HG02884 (cell line): ENCODE measurements at regions not wholly inside any gene's neighbourhood (a gene's known extent, or its start where the extent isn't known, plus 50 kb on each side); places are given as distances from the start of the nearest gene placed in this dataset.

Source experiments
- ATAC-seq: cut with Tn5 transposase; IDR thresholded peaks from one replicate; pipeline ENCODE4 v1.9.1; 2021; ENCODE audit warnings: mild to moderate bottlenecking, moderate library complexity; ENCODE audit not compliant: unreplicated experiment

DNA sequence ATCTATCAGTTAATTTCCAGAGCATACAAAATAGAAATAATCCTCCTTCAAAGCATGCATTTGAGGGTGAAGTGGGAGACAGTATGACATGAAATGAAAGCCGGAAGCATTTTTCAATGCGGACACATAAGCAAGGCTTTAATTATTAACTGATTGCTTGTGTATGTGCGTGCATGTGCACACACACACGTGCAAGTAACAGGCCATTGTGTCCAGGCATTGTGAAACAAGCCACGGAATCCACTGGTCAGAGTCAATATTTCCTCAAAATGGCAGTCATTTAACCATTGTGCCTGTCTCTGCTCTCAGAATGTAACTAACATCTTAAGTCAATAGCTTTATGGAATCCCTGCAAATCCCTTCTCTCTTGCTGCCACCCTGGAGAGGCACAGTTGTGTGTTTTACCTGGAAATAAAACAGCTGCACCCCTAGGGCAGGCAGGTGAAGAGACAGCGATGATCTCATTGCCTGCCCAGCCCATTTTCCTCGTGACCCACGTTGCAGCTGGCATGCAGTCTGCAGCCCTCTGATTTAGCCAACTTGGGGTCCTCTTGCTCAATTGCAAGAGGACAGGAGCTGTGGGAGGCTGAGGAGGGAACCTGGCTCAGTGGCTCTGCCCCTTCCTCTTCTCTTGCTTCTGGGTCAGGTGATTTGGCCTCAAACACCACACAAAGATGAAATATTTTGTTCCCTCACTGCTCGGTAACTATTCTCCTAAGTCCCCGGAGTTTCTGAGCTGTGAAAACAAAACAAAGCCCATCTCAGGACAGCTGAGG, 500.9 kb upstream of the ZMIZ1 start:
- no peak for ATAC-seq

DNA sequence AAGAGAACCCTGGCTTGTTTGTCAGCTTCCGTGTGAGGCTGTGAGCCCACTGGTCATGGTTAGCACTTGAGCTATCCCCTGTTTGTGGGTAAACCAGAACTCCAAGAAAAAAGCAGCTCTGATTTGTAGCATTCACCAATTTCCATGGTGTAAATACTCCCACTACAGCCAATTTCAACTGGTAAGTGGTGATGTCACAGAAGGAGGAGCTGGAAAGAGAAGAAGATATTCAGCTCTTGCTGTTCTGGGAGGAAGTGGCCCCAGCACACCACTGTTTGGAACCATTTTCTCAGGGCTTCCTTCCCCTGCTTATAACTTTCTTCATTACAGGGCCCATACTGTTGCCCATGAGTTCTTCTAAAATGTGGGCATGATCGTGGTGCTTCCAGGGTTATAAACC, 500.1 kb upstream of the ZMIZ1 start:
- no peak for ATAC-seq

DNA sequence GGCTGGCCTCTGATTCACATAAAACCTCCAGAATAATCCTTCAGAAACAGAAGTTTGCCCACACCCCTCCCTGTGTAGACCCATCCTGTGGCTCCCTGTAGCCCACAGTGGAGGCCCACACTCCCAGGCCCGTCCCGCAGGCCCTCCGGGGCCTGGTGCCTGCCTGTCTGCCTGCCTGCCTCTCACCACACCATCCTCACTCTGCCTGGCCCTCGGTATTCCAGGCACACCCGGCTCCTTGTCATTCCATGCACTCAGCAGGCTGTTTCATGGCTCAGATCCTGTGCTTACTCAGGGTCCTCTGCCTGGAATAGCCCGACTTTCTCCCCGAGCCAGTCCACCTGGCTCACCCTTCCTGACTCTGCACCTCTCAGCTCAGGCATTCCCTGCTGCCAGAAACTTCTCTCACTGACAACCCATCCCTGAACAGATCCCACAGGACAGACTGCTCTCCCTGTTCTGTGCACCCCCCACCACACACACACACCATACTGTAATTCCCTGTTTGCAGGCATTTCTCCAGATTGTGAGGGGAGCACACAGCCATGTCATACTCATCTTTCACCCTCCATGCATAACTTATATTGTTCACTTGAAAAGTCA, 498.0 kb upstream of the ZMIZ1 start:
- no peak for ATAC-seq

DNA sequence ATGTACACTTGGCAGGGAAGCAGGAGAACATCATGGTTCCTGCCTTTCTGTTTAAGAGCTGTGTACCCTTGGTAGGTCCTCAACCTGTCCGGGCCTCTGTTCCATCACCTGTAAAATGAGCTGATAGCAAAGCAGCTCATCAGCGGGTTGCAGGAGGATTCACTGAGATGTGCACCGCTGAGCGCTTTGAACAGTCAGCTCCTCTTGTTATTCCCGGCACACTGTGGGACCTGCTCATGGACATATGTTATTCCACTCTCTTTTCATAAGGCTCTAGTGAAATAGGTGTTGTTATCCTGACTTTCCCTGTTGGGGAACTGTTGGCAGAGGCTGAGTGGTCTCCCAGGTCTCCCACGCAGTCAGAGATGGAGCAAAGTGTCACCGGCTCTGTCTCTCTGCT, 497.5 kb upstream of the ZMIZ1 start:
- no peak for ATAC-seq

DNA sequence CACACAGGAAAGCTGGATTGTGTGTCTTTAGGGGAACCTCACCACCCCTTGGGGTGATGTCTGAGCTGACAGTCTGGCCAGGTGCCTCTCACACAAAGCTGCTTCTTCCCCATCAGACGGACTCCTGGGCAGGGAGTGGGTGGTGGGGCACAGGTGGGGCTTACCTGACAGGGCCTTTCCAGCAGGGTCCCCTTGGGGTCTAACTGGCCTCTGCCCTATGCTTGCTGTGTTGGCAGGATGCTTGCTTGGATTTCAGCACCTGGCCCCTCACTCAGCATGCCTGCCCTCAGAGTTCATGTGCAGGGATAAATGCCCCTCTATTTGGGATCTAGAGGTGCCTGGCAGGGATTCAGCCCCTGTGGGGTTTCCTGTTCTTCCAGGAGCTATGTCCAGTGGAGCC, 496.9 kb upstream of the ZMIZ1 start:
- no peak for ATAC-seq

DNA sequence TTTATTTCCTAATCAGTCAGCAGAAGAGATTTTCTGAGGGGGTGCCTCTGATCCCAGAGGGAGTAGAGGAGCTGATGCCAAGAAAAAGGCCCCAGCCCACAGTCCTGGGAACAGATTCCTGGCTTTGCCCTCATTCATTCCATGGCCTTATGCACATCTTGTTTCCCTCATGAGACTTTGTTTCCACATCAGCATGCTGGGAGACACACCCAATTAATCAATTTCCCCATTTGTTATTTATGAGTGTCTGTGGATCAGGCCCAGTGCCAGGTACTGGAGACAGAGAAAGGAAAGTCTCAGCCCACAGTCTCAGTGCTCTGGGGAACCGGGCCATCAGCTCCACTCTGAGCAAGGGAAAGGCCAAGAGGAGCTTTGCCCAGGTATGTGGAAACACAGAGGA, 496.2 kb upstream of the ZMIZ1 start:
- no peak for ATAC-seq

DNA sequence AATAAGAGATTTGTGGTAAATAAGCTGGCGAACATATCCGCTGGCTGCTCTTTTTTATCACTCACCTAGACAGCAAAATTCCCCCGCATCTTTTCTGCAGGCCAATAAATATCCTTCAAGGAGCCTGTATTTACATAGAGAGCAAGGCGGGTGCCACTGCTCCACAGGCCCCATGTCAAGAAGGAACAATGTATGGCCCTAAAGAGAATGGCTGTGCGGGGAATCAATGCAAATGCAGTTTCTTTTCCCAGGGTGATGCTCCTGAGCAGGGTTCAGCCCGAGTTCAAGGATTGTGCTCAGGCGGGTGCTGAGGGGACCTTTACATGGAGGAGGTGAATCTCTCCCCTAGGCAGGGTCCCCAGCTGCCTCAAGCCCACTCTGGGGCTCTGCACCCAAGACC, 494.2 kb upstream of the ZMIZ1 start:
- ATAC-seq = no peak

DNA sequence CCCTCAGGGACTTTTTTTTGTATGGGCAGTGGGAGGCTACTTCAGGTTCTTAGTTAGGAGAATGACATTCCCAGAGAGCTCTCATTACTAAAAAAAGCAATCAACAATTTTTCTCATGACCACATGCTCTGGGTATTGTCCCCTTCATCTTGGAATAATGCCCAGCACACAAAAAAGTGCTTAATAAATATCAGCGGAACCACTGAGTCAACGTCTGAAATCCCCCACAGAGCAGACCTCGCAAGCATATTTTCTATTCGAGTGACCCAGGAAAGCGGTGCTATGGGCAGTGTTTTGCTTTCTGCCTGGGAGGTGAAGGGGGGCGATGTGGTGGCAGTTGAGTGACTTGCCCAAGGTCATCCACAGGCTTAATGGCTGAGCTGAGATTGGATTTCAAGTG, 493.4 kb upstream of the ZMIZ1 start:
- no peak for ATAC-seq

DNA sequence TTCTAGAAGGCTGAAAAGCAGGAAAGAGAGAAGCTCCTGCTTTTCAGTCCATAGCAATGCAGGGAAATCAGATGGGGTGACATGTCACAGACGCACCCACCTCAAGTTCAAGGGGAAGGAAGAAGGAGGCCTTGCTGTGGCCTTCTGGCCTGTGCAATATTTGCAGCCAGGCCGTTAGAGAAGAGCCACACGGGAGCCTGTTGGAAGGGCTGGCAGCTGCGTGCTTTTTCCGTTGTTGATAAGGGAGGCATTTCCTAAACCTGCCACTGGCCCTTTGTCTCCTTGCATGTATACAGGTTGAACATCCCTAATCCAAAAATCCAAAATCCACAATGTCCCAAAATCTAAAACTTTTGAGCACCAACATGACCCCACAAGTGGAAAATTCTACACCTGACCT, 492.5 kb upstream of the ZMIZ1 start:
- ATAC-seq = no peak

DNA sequence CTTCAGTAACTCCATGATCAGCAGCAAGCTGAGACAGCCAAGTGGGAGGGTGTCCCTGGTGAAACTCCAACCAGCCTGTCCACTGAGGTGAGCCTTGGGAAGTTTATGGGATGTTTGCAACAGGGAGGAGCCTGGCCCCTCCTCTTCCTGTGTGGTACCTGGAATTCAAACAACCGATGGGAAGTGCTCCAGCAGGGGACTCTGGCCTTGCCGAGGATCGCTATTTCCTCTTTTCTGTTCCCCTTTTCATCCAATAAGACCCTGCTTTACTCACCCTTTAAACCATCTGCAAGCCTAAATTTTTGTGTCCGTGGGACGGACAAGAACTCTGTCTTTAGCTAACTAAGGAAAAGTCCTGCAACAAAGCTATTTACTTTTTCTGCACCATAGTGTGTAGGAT, 491.1 kb upstream of the ZMIZ1 start:
- ATAC-seq = no peak

DNA sequence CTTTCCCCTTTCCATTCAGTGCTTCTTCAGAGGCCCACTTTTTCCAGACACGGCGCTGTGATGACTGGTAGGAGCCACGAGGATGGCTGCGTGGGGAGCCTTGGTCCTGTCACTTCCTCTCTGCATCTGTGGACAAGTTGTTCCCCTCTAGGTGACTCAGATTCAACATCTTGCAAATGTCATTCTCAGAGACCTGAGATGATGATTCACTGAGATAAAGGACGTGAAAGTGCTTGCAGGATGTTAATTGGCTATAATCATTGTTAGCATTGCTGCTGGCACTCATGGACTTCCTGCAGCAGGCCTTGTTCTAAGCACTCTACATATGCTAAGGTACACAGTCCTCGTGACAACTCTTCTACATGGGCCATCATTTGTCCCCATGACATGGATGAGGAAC, 489.8 kb upstream of the ZMIZ1 start:
- no peak for ATAC-seq

DNA sequence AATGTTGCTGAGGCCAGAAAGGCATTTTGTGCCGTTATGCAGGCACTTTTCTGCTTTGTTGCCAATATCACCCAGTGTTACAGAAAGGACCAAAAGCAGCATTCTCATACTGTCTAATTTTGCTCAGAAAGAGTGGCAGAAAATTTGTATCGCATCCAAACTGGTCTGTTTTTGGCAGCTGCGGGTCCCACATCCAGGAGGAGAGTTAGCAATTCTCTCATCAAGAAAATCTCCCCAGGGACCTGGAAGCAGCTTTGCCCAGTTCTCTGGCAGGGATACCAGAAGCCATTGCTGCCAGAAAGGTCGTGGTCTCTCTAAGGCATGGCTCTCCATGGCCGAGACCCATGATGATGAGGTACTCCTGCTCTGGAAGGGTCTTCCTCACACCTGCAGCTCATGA, 489.2 kb upstream of the ZMIZ1 start:
- ATAC-seq = no peak

DNA sequence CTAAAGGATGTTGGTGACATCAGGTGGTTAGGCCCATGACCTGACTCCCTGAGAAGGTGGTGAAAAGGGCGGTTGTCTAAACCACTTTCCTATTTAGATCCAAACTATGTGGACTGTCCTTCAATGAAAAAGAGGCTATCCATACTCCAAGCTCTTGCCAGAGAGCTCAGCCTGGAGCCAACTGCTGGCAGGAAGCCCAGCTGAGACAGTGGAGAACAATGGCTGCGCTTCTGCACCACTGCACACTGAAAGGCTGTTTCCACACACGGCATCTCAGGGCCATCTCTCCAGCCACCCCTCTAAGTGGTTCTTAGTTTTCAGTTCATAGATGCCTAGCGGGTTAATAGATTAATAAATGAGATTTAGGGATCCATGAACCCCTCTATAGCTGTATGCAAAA, 488.8 kb upstream of the ZMIZ1 start:
- no peak for ATAC-seq

DNA sequence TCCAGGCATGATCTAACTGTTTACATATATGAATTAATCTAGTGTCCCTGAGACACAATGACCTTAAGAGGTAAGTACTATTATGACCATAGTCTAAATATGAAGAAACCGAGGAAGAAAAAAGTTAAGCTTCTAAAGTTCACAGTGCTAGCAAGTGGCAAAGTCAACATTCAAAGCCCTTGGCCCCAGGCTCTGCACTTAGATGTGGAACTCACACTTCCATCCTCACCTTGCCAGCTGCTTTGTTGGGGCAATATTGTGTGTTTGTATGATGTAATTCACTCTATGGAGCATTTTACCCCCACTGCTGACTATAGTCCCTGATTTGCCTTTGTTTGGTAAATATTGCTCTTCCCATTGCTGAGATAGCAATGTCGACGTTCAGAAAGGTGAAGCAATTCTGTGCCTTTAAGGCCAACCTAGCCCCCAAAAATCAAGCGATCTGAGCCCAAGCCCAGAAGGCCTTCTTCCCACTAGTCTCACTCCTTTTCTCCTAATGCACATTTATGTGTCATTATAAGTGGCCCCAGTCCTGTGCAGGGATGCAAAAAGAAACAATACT, 487.6 kb upstream of the ZMIZ1 start:
- ATAC-seq = no peak

DNA sequence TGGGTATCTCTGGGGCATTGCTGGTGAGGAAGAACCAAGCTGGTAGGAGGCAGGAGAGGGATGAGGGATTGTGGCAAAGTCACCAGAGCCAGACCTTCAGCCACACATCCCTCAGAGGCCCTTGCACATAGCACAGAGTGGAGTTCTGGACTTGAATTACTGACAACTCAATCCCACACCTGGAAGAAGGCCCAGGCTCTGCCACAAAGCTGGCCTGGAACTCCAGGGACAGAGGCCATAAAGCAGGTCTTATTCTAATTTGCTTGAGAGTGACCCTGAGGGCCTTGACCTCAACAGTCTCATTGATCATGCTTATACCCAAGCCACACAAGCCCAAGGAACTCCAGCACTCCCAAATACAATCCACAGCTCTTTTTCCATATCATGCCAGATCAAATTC, 486.2 kb upstream of the ZMIZ1 start:
- ATAC-seq = no peak

DNA sequence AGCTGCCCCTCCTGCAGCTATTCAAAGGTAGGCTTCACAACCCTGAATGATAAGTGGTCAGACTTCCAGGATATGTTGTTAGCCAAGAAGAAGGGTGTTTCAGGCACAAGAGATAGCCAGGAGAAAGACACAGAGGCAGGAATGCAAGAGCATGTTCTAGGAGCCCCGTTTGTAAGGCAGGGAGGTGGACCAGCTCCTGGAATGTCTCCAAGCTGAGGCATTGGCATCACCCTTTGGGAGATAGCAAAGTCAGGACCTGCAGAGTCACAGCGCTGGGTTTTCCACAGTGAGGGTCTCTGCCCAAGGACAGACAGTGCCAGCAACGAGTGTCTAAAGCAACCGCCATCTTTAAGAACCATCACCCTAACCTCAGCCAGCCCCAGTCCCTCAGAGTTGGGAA, 484.5 kb upstream of the ZMIZ1 start:
- ATAC-seq = no peak

DNA sequence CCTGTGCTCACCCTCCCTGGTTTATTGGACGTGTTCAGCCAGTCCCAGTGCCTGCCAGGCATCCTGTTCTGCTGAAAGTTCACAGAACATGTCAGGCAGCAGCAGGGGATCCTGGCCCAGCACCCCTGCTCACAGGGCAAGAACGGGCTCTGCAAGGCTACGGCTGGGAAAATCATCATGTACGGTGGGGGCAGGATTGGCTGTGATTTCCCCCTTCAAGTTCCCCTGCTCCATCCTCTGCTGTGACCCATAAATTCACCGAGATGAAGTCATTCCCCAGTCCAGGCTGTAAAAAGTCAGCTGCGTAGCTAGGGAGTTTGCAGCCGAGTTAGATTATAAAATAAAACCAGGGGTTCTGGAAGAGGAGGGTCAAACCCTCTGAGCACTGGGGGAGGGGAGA, 484.1 kb upstream of the ZMIZ1 start:
- ATAC-seq = no peak

DNA sequence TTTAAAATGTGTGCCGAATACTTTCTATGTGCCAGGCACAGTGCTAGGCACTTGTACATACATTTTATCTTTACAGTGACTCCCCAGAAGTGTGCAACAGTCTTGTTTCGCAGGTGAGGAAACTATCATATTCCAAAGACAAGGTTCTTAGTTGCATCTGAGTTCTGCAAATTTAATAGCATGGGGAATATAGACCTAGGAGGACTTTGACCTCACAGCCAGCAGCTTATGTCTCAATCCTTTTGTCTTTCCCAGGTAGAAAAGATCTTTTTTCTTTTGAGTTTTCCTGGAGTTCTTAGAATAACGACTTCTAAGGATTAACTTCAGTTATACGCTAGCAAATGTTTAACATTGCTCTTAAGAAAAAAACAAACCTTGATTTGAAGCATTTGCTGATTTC, 482.8 kb upstream of the ZMIZ1 start:
- ATAC-seq = no peak

DNA sequence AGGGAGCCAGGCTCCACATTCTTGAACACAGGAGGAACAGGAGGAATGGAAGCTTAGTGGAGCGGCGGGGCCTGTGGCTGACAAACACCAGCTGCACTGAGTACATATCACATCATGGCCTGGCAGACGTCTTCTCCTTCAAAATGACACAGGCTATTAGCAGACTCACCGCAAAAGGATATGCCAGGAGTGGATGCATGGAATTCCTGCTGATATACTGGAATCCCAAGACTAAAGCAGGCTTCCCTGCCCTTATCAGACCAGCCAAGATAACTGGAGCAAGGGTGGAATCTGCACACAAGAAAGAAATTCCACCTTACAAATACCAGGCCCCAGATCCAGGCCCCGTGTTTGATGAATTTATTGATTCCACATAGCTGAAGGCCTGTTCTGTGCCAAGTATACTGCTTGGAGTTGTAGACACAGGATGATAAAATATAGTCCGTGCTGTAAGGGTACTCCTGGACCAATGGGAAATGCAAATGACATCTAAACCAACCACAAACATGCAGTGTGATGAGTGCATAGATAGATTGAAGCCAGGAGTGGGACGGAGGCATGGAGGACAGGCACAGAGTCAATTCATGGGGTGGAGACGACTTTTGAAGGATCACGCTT, 480.5 kb upstream of the ZMIZ1 start:
- no peak for ATAC-seq

DNA sequence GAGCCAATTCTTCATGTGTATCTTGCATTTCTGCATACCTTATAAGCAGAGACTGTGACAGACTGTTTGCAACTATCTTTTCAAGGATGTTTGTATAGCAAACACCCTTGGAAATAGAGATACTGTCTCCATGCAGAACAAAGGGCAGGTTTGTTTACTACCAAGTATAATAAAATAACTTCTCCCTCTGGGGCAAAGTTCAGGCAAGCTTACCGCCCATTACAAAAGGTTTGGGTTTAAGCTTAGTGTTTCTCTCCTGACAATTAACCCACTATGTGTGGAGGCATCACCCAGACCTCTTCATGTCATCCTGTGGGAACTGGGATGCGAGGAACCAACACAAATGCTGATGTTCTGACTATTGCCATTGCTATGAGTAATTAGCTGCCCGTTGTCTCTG, 479.1 kb upstream of the ZMIZ1 start:
- no peak for ATAC-seq

DNA sequence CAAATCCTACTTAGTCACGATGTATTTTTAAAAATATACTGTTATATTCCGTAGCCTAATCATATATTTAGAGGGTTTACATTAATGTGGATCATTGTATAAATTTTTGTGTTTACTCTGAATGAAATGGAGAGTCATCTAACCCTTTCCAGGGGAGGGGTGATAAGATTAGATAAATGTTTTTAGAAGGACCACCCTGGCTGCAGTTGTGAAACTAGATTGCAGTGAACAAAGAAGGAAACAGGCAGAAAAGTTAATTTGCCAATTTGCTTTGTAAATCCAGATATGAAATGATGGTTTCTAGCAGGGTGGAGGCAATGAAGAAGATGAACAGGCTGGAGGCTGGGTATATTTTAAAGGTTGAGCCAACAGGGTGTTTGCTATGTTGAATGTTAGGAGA, 477.7 kb upstream of the ZMIZ1 start:
- no peak for ATAC-seq

DNA sequence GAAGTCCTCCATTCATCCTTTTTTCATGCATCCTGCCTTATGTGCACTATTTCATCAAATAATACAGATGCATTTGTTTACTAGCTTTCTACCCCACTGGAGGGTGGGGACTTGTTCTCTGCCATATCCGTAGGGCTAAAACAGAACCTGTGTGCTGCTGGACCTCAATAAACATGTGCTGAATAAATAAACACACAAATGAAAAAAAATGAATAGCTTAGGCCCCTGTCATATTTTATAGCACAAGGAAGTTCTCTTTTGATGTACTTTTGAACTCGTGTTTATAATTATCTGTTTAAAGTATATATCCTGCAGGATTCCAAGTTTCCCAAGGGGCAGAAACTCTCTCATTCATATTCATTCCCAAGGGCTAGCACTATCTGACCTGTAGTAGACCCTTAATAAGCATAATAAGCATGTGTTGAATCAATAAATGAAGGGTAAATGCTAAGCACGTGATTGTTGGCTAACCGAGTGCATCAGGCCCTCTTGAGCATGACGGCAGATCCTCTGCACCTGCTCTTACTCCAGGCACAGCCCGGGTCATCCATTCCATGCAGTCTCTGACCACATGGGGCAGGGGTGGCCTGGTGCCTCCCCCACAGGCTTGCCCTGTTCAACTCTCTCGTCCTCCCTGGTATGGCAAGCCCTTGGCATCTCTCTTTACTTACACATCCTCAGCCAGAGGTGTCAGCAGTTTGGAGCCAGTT, 474.1 kb upstream of the ZMIZ1 start:
- ATAC-seq = no peak
